ENCODE measurements at regions not wholly inside any gene's neighbourhood (a gene's known extent, or its start where the extent isn't known, plus 50 kb on each side); places are given as distances from the start of the nearest gene placed in this dataset.
"Not testable (repeated sequence)": the region's sequence is repeated elsewhere in the genome, so short reads cannot be mapped to it uniquely, and the experiment has no call there.

DNA sequence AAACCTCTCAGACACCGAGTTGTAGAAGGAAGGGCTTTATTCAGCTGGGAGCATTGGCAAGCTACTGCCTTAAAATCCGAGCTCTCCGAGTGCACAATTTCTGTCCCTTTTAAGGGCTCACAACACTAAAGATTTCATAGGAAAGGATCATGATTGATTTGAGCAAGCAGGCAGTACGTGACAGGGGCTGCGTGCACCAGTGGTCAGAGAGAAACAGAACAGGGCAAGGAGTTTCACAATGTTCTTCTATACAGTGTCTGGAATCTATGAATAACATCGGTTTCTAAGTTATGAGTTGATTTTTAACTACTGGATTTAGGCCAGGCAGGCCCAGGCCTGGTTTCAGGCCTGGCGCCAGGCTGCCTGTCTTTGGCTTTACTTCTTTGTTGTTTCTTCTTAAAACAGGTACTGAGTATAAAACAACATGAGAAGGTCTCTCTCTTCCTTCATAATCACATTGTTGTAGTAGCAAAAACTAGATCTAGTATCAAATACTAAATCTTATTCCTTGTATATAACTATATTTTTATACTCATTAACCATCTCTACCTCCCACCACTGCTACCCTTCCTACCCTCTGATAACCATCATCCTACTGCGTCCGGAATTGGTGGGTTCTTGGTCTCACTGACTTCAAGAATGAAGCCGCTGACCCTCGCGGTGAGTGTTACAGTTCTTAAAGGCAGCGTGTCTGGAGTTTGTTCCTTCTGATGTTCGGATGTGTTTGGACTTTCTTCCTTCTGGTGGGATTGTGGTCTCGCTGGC lies 1212.5 kb downstream of the OTOL1 start:
- TF ChIP-seq, protein P1, sequence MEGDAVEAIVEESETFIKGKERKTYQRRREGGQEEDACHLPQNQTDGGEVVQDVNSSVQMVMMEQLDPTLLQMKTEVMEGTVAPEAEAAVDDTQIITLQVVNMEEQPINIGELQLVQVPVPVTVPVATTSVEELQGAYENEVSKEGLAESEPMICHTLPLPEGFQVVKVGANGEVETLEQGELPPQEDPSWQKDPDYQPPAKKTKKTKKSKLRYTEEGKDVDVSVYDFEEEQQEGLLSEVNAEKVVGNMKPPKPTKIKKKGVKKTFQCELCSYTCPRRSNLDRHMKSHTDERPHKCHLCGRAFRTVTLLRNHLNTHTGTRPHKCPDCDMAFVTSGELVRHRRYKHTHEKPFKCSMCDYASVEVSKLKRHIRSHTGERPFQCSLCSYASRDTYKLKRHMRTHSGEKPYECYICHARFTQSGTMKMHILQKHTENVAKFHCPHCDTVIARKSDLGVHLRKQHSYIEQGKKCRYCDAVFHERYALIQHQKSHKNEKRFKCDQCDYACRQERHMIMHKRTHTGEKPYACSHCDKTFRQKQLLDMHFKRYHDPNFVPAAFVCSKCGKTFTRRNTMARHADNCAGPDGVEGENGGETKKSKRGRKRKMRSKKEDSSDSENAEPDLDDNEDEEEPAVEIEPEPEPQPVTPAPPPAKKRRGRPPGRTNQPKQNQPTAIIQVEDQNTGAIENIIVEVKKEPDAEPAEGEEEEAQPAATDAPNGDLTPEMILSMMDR (IDR thresholded peaks at IDR 0.05): not testable (repeated sequence)
- not testable (repeated sequence) for TF ChIP-seq POLR2A, EP300 (IDR thresholded peaks at IDR 0.05)

Measured in tibial nerve (tissue), 4 donors.